ENCODE measurements at regions not wholly inside any gene's neighbourhood (a gene's known extent, or its start where the extent isn't known, plus 50 kb on each side); places are given as distances from the start of the nearest gene placed in this dataset.

GRCh38 chr4:175033162-175033561 lies 115.0 kb downstream of the ADAM29 start:
- Histone ChIP-seq H3K36me3 (ENCODE audit: insufficient read depth, low read length, poor library complexity, severe bottlenecking) (no peaks in the 10 kb centered on the region), H3K27me3 (replicated peaks; ENCODE audit: insufficient read depth, low read depth, low read length, poor library complexity) (no peaks in the 10 kb centered on the region), H3K9me3 (ENCODE audit: low read depth, low read length, poor library complexity, severe bottlenecking) (peaks cover 5% of the 10 kb centered on the region), H3K4me3 (ENCODE audit: low read depth, low read length, poor library complexity, severe bottlenecking) (no peak overlapping the region), H3K27ac (ENCODE audit: low read depth, low read length, poor library complexity, severe bottlenecking) (no peak overlapping the region), H3K4me1 (ENCODE audit: insufficient read depth, low read length, poor library complexity, severe bottlenecking) (no peaks in the 10 kb centered on the region)
- no peak for TF ChIP-seq EZH2 (IDR thresholded peaks at IDR 0.05; ENCODE audit: borderline replicate concordance, low read depth, low read length, poor library complexity, severe bottlenecking)
- no peak for TF ChIP-seq CTCF (conservative IDR thresholded peaks at IDR 0.05; ENCODE audit: low read depth, low read length)
- DNase-seq (ENCODE audit: low spot score), result no peak
- intact Hi-C loops (cut with micrococcal nuclease; ENCODE audit: unreplicated experiment), result no loop called here
- ChIA-PET CTCF (no interaction called here), POLR2A (ENCODE audit: low non-redundant PET) (no interaction called here)
- no TSS peak for BruUV-seq (replicated peaks)

GRCh38 chr4:175034007-175034406 lies 115.8 kb downstream of the ADAM29 start:
- H3K27me3 ChIP-seq (replicated peaks; ENCODE audit: insufficient read depth, low read depth, low read length, poor library complexity), result no peaks in the 10 kb centered on the region
- H3K9me3 ChIP-seq (ENCODE audit: low read depth, low read length, poor library complexity, severe bottlenecking), result peaks cover 5% of the 10 kb centered on the region
- H3K4me1 ChIP-seq (ENCODE audit: insufficient read depth, low read length, poor library complexity, severe bottlenecking), result no peaks in the 10 kb centered on the region
- BruUV-seq (replicated peaks), result no TSS peak
- TF ChIP-seq EZH2 (IDR thresholded peaks at IDR 0.05; ENCODE audit: borderline replicate concordance, low read depth, low read length, poor library complexity, severe bottlenecking) (no peak), CTCF (conservative IDR thresholded peaks at IDR 0.05; ENCODE audit: low read depth, low read length) (no peak)
- intact Hi-C loops (cut with micrococcal nuclease; ENCODE audit: unreplicated experiment), result no loop called here
- H3K4me3 ChIP-seq (ENCODE audit: low read depth, low read length, poor library complexity, severe bottlenecking), result no peak overlapping the region
- H3K27ac ChIP-seq (ENCODE audit: low read depth, low read length, poor library complexity, severe bottlenecking), result no peak overlapping the region
- CTCF ChIA-PET, result no interaction called here
- no peaks in the 10 kb centered on the region for H3K36me3 ChIP-seq (ENCODE audit: insufficient read depth, low read length, poor library complexity, severe bottlenecking)
- POLR2A ChIA-PET (ENCODE audit: low non-redundant PET), result no interaction called here
- DNase-seq (ENCODE audit: low spot score), result no peak

- no peaks in the 10 kb centered on the region for H3K4me1 ChIP-seq (ENCODE audit: insufficient read depth, low read length, poor library complexity, severe bottlenecking)
- H3K27me3 ChIP-seq (replicated peaks; ENCODE audit: insufficient read depth, low read depth, low read length, poor library complexity), result no peaks in the 10 kb centered on the region
- ChIA-PET CTCF (no interaction called here), POLR2A (ENCODE audit: low non-redundant PET) (no interaction called here)
- no peak overlapping the region for H3K27ac ChIP-seq (ENCODE audit: low read depth, low read length, poor library complexity, severe bottlenecking)
- no peak overlapping the region for H3K4me3 ChIP-seq (ENCODE audit: low read depth, low read length, poor library complexity, severe bottlenecking)
- BruUV-seq (replicated peaks), result no TSS peak
- H3K9me3 ChIP-seq (ENCODE audit: low read depth, low read length, poor library complexity, severe bottlenecking), result peaks cover 5% of the 10 kb centered on the region
- TF ChIP-seq EZH2 (IDR thresholded peaks at IDR 0.05; ENCODE audit: borderline replicate concordance, low read depth, low read length, poor library complexity, severe bottlenecking), result no peak
- TF ChIP-seq CTCF (conservative IDR thresholded peaks at IDR 0.05; ENCODE audit: low read depth, low read length), result no peak
- intact Hi-C loops (cut with micrococcal nuclease; ENCODE audit: unreplicated experiment), result no loop called here
- no peak for DNase-seq (ENCODE audit: low spot score)
- H3K36me3 ChIP-seq (ENCODE audit: insufficient read depth, low read length, poor library complexity, severe bottlenecking), result no peaks in the 10 kb centered on the region
Measured at GRCh38 chr4:175034986-175035705, 117.0 kb downstream of the ADAM29 start.
